Stimulated activated CD4-positive, alpha-beta T cell treated with anti-CD3 and anti-CD28 coated beads, TNF-alpha, amount 100 ng/mL, for 24 hours (primary cell): ENCODE measurements at regions not wholly inside any gene's neighbourhood (a gene's known extent, or its start where the extent isn't known, plus 50 kb on each side); places are given as distances from the start of the nearest gene placed in this dataset.

ENCODE experiments used
- DNase-seq, 3 experiments: peaks; one replicate each; pipeline ENCODE4 v3.0.0-alpha.2; 2020; ENCODE audit warnings: low read depth in 3 of 3

DNA sequence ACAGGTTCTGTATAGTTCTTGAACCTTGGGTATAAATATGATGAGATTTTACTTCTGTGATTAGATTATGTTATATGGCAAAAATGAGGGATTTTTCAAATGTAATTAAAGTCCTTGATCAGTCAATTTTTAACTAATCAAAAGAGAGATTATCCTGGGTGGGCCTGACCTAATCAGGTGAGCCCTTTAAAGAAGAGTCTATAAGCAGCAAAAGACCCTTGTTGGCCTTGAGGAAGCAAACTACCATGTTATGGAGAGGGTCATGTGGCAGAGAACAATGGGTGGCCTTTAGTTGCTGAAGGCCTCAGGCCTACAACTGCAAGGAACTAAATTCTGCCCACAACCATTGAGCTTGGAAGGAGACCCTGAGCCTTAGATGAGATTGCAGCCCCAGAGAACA lies 102.5 kb upstream of the RIPOR2 start:
- DNase-seq: no peak

DNA sequence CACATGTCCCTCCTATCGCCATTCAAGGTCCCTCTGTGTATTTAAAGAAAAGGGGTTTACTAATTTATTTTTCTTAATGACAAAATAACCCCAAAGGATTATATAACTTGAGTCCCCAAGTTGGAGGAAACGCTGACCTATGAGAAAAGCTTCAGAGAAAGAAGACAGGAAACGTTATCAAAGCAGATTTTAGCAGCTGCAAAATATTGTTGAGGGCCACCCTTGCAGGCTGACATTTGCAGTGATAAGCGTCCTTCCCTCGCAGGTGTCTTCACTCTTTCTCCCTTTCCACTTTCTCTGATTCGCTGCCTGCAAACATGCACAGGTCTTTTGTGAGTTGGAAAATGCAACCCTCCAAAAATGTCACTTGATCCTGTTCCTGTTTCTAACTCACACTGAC lies 103.2 kb upstream of the RIPOR2 start:
- DNase-seq: no peak

DNA sequence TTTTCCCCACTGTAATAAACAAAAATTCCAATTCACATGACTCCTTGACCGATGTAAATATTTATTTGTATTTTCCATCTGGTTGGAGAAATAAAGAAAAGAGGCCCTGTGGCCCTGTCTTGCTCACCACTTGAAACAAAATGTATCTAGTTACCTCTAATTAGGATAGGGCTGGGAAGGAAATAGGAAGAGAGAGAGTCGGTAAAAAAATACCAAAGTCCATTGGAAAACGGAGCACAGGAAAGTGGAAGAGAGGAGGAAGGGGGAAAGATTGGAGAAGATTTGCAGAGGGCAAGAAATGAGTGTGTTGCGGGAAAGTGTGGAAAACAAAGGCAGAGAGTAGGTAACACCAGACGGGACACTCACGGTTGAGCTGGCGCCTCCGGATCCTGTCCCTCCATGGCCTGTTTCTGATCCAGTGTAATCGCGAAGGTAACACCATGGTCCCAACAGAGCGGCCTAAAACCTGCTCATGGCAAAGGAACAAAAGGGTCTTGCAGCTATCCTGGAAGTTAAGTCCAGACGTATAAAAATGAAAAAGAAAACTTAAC lies 105.8 kb upstream of the RIPOR2 start:
- no peak for DNase-seq

DNA sequence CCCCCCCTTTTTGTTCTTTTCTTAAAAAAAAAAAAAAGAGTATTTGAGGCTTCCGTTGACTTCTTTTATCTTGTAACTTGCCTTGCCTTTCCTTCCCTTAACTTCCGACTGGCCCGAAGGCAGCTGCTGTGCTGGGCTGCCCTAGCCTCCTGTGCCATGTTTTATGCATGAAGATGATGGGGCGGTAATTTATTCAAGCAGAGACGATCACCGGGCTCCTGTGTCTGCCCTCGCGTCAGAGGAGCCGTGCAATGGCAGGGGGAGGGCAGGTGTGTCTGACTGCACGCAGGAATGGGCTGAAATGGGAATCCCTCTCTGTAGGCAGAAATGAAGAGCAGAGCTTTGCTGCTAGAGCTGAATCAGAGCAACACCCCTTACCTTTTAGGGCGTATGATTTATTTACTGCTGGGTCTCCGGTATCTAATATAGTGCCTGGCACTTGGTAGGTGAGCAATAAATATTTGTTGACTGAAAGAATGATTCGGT lies 106.3 kb upstream of the RIPOR2 start:
- DNase-seq: peak in 1 of 3 experiments; percentile 33

DNA sequence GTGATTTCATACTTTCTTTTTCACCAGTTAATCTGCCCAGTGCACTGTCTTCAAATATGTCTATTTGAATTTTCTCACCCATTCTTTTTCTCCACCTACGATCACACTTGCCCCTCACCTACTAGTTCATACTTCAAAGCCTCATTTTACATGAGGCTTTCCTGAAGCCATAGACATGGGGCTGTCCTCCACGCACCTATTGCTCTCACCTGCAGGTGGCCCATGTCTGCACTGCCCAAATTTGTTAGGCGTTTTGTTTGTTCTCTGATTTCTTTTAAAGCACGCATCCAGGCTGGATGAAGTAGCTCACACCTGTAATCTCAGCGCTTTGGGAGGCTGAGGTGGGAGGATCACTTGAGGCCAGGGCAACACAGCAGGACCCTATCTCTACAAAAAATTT lies 106.8 kb upstream of the RIPOR2 start:
- no peak for DNase-seq

DNA sequence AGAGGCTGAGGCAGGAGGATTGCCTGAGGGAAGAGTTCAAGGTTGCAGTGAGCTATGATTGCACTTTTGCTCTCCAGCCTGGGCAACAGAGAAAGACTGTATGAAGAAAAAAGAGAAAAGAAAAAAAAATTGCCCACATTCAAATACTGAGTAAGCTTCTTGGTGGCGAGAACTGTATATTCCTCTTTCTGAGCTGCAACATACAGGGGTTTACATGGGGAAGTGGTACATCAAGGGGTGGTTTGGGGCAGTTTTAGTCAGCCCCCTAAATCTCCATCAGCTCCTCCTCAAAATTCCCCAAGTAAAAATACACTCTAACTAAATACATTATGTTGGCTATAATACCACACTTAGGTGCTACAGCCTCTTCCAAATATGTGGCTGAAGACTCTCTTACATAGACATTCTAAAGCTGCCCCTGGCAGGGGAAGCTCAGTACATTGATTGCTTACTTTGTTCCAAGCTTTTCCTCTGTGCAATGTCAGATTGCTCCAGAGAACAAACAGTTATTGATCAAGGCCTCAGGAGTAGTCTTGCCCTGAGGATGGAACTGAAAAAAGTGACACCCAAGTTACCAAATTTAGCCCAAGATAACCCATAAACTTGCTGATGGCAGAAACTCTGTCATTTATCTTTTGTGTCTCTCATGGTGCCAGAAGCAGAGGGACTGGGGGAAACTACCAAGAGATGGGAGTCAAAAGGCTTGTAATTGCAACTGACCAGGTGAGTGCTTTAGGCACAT lies 107.4 kb upstream of the RIPOR2 start:
- no peak for DNase-seq

DNA sequence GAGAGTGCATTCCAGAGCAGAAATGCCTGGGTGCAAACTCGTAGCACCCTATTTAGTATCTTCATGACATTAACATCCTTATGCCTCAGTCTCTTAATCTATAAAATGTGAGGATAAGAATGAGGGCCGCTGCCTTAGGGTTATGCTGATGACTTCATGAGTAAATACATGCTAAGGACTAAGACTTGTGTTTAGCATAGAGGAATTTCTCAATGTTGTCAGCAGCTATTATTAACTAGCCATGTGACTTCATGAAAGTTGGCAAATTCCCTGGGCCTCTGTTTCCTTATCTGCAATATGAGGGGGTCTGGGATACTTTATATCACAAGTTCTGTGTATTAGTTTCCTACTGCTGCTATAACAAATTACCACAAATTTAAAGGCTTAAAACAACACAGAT lies 108.1 kb upstream of the RIPOR2 start:
- no peak for DNase-seq

DNA sequence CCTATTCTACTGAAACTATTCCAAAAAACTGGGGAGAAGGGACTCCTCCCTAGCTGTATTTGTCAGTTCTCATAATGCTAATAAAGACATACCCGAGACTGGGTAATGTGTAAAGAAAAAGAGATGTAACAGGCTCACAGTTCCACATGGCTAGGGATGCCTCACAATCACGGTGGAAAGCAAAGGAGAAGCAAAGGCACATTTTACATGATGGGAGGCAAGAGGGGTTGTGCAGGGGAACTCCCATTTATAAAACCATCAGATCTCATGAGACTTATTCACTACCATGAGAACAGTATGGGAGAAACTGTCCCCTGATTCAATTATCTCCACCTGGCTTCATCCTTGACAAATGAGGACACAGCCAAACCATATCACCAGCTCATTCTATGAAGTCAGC lies 111.2 kb upstream of the RIPOR2 start:
- DNase-seq: no peak

DNA sequence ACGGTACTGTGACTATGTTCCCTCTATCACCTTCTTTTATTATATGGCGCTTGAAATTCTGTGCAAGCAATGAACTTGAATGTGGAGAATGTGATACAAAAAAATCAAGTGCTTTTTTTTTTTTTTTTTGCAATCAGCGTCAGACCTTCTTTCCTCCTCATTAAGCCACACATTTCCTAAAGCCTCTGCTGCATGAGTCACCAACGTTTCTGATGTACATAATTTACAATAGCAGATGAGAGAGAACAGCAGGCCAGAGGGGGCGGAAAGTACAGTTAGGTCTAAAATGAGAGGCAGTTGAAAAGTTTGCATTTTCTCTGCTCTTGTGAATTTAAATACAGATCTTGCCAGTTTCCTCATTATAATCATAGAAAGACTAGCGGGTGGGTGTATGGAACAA lies 114.6 kb upstream of the RIPOR2 start:
- peak in 2 of 3 experiments; percentile 40 to 54 for DNase-seq

DNA sequence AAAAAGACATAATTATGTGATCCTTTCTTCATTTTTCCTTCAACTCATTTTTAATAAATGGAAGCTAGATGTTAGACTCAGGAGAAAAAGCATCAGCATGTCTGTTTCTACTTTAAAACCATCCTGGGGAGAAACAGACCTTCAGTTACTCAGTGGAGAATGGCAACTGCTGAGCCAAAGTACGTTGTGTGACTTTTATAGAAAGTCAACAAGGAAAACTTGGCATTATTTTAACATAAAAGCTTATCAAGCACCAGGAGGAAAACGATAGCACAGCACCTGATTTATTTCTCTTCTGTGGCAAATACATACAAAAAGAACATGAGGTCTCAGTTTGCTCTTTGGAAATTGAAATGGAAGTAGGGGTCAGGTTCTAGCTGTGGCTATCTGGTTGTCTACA lies 115.3 kb upstream of the RIPOR2 start:
- DNase-seq: no peak

DNA sequence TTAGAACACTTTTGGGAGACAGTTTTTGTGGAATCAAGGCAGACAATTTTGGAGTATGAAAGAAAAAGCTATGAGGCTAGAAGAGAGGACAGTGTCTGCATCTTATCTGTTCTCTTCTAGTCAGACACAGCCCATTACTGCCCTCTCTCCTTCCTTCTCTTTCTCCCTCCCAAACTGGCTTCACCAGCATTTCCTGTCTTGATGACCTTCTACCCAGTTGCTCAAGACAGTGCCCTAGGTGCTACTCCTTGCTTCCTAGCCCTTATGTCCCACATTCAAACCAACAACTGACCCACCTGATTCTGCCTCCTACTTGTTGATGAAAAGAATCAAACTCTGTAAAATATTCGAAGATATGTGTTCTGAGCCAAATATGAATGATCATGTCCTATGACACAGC lies 116.4 kb upstream of the RIPOR2 start:
- DNase-seq: no peak

DNA sequence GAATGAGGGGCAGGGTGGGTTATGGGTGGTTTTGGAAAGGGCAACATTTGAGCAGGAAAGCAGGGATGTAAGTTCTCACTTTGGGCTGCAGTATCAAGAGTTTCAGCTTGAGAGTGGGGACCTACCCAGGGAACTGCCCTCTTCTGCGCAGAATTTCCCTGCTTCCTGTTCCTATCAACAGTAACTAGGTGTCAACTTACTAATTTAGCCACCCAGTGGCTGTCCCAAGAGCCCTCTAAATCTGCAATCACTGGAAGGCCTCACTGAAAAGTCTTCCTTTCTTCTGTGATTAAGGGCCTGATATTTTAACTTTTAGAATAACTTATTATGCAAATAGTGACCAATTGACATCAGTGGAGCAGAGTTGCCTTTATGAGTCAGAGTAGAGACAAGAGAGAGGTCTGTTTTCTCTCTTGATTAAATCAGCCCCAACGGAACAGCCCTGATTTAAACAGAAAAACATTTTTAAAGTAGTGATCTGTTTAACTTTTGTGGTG lies 118.2 kb upstream of the RIPOR2 start:
- no peak for DNase-seq

DNA sequence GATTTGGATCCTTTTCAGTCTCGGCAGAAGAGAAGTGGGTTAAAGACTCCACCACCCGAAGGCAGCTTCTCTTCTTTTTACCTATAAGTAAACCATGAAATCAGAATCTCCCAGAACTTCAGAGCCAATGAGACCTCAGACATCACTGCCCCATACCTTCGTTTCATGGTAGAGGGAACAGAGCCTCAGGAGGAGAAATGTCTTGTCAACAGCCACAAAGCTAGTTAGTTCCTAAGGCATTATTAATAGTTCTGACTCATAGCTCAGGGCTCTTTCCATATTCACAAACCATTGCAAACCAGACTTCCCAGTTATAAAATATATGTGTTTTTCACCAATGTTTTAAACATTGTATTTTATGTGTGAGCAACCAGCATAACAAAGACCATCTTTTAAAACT lies 118.7 kb upstream of the RIPOR2 start:
- DNase-seq: no peak

DNA sequence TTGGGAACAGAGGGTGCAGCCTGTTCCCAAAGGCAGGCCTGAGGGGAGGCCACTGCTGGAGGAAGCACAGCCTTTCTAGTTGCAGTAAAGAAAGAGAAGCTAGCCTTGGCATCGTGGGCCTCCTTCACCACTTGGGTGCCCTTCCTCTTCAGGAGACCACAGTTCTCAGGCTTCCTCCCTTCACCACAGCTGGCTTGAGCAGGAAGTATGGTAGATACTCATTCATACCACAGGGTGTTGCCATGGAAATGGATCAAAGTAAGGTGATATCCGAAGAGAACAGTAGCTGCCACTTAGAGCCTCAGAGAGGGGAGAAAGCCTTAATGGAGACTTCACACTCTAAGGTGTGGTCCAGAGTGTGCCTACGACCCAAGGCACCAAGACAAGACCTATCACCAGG lies 120.4 kb upstream of the RIPOR2 start:
- DNase-seq: no peak

DNA sequence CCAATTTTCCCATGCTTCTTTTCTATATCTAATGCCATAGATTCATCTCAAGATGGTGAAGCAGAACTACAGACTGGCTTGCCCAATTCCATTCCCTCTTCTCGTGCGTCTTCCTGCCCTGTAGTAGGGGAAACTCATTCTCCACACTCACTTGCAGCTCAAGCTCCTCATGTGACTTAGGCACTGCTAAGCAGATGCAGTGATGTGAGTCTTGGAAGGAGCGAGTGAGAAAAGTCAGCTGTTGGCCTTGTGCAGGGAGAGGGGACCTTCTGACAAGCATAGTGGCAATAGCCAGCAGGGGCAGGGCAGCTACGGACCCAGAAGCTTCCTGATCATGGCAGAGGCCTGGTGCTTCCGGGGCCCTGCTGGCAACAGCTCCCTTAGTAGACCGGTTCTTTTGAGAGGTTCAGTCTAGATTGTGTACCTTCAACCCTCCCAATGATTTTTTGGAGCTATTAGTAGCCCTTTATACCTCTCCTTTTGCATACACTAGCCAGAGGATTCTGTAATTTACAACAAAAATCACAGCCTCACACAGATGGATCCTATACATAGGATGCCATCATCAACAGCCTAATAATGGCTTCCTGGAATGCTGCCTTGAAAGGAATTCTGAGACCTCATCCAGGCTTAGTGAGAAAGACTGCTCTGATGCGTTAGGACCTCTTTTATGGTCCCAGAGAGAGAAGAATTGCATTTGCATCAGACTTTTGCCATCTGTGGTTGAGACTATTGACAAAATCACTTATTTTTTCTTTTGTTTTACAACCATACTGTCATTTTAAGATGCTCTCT lies 121.5 kb upstream of the RIPOR2 start:
- DNase-seq: no peak

DNA sequence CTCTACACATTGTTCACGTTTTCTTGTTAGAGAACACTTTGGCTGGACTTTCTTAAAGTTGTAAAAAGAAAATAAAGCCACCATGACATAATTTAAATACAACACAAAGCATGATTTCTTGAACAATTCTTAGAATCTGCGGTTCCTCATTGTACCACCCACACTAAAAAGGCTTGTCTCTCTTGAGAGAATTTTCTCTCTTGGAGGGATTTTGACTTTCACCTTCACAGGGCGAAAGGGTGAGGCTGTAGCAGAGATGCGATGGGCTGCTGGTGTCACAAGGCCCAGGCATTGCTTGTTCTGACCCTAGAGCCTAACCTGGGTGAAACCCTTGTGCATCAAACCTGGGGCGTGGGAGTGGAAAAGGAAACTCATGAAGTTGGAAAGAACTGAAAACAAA lies 122.7 kb upstream of the RIPOR2 start:
- no peak for DNase-seq

DNA sequence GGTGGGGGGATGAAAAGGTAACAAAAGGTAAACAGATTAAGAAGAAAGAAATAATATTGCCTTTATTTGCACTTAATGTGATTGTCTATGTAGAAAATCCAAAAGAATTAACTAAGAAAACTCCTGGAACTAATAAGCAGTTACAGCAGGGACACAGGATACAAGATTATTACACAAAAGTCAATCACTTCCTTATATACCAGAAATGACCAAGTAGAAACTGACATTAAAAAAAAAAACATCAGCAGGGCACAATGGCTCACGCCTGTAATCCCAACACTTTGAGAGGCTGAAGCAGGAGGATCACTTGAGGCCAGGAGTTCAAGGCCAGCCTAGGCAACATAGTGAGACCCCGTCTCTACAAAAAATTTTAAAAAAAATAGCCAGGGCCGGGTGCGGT lies 123.2 kb upstream of the RIPOR2 start:
- no peak for DNase-seq

DNA sequence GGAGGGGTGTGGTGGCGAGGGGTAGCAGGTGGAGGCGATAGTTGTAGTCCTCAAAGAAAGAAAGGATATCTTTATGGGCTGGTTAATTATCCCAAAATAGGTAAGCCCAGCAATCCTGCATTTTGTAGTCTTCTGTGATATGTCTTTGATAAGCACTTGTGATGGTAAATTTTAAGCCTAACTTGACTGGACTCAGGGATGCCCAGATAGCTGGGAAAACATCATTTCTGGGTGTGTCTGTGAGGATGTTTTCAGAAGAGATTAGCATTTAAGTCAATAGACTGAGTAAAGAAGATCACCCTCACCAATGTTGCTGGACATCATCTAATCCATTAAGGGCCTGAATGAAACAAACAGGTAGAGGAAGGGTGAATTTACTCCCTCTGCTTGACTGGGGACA lies 124.8 kb upstream of the RIPOR2 start:
- DNase-seq: no peak

DNA sequence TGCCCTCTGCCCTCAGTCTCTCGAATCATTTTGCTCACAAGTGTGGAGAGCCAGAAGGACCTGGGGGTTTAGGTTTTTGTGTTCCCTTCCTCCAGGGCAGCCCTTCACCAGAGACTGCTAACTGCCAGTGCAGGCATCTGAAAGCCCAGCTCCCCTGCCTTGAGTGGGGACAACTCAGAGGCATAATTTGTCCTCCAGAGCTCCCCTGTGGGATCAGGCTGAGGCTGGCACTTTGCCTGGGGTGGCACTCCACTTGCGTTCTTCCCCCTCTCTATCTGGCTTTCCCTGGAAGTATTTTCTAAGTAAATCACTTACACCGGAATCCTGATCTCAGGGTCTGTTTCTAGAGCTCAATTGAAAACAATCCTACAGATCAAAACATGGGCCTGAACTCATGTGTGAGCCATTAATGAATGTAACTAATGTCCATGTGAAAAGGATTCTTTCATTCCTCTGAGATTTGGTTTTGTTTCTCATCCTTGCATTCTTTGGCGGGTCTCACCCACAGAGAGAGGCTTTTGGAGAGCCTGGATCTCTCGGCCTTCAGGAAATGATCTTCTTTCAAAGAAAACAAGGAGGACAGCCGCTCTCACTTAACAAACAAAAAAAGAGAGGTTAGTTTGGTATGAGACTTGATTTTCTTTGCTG lies 125.7 kb upstream of the RIPOR2 start:
- no peak for DNase-seq

DNA sequence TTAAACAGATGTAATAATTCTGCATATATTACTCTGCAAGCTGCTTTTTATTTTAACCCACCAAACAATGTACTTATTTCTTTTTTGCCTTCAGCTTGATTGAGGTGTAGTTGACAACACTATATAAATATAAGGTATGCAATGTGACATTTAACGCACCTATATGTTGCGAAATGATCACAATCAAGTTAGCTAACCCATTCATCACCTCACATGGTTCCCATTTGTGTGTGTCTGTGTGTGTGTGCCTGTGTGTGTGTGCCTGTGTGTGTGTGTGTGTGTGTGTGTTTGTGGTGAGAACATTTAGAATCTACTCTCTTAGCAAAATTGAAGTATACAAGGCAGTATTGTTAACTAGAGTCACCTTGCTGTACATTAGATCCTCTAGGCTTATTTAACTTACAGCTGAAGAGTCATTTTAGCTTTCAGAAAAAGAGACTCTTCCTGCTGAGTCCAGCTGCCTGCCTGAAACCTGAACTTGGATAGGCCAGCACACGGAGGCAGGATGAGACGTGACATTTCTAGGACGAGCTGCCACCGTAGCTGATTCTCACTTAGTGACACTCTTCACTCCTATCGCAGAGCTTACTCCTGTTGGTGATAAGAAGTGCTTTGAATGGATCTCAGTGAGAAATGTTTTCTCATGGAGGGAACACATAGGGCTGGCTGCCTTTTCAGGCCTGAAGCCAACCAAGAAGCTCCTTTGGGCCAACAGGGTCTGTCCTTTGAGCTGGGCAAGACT lies 126.5 kb upstream of the RIPOR2 start:
- no peak for DNase-seq

DNA sequence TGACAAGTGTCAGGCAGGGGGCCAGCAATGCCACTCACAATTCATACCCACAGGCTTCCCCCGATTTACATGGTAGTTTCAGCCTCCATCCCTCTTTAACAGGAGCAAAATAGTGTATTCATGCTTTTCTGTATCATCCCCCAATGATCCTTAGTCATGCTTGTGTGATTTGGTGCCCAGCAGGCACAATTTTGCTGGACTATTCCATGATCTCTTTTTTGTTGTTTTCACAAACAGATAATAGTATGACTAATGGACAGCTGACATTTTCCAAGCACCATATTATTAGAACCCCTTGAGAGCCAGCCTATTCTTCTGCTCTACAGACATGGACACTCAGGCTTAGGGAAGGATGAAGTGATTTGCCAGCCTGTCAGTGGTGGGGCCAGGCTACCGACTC lies 128.2 kb upstream of the RIPOR2 start:
- no peak for DNase-seq

DNA sequence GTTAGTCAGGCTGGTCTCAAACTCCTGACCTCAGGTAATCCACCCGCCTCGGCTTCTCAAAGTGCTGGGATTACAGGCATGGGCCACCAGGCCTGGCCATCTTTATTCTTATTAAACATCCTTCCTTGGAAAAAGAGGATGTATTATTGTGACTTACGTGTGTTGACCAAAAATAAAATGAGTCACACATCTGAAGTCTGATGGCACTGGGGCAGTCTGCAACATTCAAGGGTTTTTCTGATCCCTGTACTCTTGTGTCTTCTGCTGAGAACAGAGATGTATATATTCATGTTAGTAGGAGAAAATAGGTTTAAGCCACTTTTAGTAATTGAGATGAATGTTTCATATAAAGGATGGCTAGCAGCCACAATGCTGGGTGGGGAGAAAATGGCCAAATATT lies 129.9 kb upstream of the RIPOR2 start:
- DNase-seq: no peak
